ENCODE measurements at regions not wholly inside any gene's neighbourhood (a gene's known extent, or its start where the extent isn't known, plus 50 kb on each side); places are given as distances from the start of the nearest gene placed in this dataset.

GRCh38 chr14:82647088-82647810 lies 1113.6 kb upstream of the SEL1L start:
- TF ChIP-seq SMAD4 (CRISPR knock-in tag; IDR thresholded peaks at IDR 0.05) (no peak), RORB (CRISPR knock-in tag; IDR thresholded peaks at IDR 0.05) (no peak), ZNF396 (CRISPR knock-in tag; IDR thresholded peaks at IDR 0.05; ENCODE audit: borderline replicate concordance) (no peak), NFE2L1 (CRISPR knock-in tag; IDR thresholded peaks at IDR 0.05) (no peak), CREM (CRISPR knock-in tag; IDR thresholded peaks at IDR 0.05) (no peak), USF2 (CRISPR knock-in tag; IDR thresholded peaks at IDR 0.05) (no peak), FOXK1 (CRISPR knock-in tag; IDR thresholded peaks at IDR 0.05) (no peak), ZSCAN18 (CRISPR knock-in tag; IDR thresholded peaks at IDR 0.05) (no peak), CDX4 (CRISPR knock-in tag; IDR thresholded peaks at IDR 0.05; ENCODE audit: borderline replicate concordance) (no peak), ZBTB21 (CRISPR knock-in tag; IDR thresholded peaks at IDR 0.05; ENCODE audit: borderline replicate concordance) (no peak), NFYB (CRISPR knock-in tag; conservative IDR thresholded peaks at IDR 0.05; ENCODE audit: low read depth) (no peak)
- Mint-ChIP-seq H3K4me1 (peaks cover 2% of the 10 kb centered on the region; the same call in 1 of the 2 replicates), H3K4me3 (no peak overlapping the region), H3K27me3 (ENCODE audit: low read depth) (no peaks in the 10 kb centered on the region), H3K36me3 (0 out of 2 replicates have a peak, but pooled peaks cover 7% of the 10 kb centered on the region), H3K9me3 (peaks cover 11% of the 10 kb centered on the region), H3K27ac (no peak overlapping the region)
- DNase-seq (ENCODE audit: low spot score) (no peak), ATAC-seq (no peak)
- POLR2A ChIA-PET, result no interaction called here
- CTCF ChIA-PET, result no interaction called here

DNA sequence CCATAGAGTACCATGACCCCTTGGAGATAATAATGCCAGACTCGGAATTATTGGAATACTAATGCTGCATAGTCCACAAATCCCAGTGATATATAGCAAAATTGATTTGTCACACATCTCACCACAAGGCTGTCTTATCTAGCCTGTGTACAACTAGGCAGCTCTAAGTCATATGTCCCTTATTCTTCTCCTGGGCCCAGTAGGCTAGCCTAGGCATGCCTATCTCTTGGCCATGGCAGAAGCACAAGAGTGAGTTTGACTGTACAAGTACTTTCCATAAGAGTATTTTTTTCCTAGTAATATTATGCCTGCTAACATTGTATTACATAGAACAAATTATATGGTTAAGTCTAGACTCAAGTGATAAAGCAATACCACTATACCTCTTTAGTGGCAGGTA lies 1122.1 kb upstream of the SEL1L start:
- H3K9me3 Mint-ChIP-seq, result peaks cover 7% of the 10 kb centered on the region
- no peaks in the 10 kb centered on the region for H3K27me3 Mint-ChIP-seq (ENCODE audit: low read depth)

GRCh38 chr14:82657186-82657675 lies 1123.6 kb upstream of the SEL1L start:
- POLR2A ChIA-PET, result no interaction called here
- H3K4me3 Mint-ChIP-seq, result no peak overlapping the region
- CTCF ChIA-PET, result no interaction called here
- TF ChIP-seq NFATC4 (CRISPR knock-in tag; IDR thresholded peaks at IDR 0.05), result no peak
- TF ChIP-seq RORB (CRISPR knock-in tag; IDR thresholded peaks at IDR 0.05), result no peak
- TF ChIP-seq, protein P1, sequence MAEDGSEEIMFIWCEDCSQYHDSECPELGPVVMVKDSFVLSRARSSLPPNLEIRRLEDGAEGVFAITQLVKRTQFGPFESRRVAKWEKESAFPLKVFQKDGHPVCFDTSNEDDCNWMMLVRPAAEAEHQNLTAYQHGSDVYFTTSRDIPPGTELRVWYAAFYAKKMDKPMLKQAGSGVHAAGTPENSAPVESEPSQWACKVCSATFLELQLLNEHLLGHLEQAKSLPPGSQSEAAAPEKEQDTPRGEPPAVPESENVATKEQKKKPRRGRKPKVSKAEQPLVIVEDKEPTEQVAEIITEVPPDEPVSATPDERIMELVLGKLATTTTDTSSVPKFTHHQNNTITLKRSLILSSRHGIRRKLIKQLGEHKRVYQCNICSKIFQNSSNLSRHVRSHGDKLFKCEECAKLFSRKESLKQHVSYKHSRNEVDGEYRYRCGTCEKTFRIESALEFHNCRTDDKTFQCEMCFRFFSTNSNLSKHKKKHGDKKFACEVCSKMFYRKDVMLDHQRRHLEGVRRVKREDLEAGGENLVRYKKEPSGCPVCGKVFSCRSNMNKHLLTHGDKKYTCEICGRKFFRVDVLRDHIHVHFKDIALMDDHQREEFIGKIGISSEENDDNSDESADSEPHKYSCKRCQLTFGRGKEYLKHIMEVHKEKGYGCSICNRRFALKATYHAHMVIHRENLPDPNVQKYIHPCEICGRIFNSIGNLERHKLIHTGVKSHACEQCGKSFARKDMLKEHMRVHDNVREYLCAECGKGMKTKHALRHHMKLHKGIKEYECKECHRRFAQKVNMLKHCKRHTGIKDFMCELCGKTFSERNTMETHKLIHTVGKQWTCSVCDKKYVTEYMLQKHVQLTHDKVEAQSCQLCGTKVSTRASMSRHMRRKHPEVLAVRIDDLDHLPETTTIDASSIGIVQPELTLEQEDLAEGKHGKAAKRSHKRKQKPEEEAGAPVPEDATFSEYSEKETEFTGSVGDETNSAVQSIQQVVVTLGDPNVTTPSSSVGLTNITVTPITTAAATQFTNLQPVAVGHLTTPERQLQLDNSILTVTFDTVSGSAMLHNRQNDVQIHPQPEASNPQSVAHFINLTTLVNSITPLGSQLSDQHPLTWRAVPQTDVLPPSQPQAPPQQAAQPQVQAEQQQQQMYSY (CRISPR knock-in tag; IDR thresholded peaks at IDR 0.05), result no peak
- TF ChIP-seq, protein P2, sequence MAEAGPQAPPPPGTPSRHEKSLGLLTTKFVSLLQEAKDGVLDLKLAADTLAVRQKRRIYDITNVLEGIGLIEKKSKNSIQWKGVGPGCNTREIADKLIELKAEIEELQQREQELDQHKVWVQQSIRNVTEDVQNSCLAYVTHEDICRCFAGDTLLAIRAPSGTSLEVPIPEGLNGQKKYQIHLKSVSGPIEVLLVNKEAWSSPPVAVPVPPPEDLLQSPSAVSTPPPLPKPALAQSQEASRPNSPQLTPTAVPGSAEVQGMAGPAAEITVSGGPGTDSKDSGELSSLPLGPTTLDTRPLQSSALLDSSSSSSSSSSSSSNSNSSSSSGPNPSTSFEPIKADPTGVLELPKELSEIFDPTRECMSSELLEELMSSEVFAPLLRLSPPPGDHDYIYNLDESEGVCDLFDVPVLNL (CRISPR knock-in tag; IDR thresholded peaks at IDR 0.05; ENCODE audit: borderline replicate concordance, low read depth), result no peak
- TF ChIP-seq FOXK1 (CRISPR knock-in tag; IDR thresholded peaks at IDR 0.05), result no peak
- TF ChIP-seq ZNF671 (CRISPR knock-in tag; IDR thresholded peaks at IDR 0.05), result no peak
- no peak for TF ChIP-seq ZNF532 (CRISPR knock-in tag; IDR thresholded peaks at IDR 0.05; ENCODE audit: borderline replicate concordance)
- TF ChIP-seq, protein P3, sequence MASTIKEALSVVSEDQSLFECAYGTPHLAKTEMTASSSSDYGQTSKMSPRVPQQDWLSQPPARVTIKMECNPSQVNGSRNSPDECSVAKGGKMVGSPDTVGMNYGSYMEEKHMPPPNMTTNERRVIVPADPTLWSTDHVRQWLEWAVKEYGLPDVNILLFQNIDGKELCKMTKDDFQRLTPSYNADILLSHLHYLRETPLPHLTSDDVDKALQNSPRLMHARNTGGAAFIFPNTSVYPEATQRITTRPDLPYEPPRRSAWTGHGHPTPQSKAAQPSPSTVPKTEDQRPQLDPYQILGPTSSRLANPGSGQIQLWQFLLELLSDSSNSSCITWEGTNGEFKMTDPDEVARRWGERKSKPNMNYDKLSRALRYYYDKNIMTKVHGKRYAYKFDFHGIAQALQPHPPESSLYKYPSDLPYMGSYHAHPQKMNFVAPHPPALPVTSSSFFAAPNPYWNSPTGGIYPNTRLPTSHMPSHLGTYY (CRISPR knock-in tag; IDR thresholded peaks at IDR 0.05), result no peak

More for the DNA sequence above, 1122.1 kb upstream of the SEL1L start:
- H3K36me3 Mint-ChIP-seq, result 0 out of 2 replicates have a peak, but pooled peaks cover 7% of the 10 kb centered on the region
- H3K27ac Mint-ChIP-seq, result no peak overlapping the region
- no peaks in the 10 kb centered on the region for H3K4me1 Mint-ChIP-seq
- no peak for TF ChIP-seq ZNF396 (CRISPR knock-in tag; IDR thresholded peaks at IDR 0.05; ENCODE audit: borderline replicate concordance)
- no peak for TF ChIP-seq PRRX2 (CRISPR knock-in tag; IDR thresholded peaks at IDR 0.05)
- H3K4me3 Mint-ChIP-seq, result no peak overlapping the region
- DNase-seq (ENCODE audit: low spot score) (no peak), ATAC-seq (no peak)
- ChIA-PET POLR2A (no interaction called here), CTCF (no interaction called here)

More at GRCh38 chr14:82657186-82657675, 1123.6 kb upstream of the SEL1L start:
- DNase-seq (ENCODE audit: low spot score) (no peak), ATAC-seq (no peak)
- Mint-ChIP-seq H3K9me3 (no peaks in the 10 kb centered on the region), H3K4me1 (no peaks in the 10 kb centered on the region), H3K27ac (no peak overlapping the region), H3K27me3 (ENCODE audit: low read depth) (no peaks in the 10 kb centered on the region), H3K36me3 (no peaks in the 10 kb centered on the region)

All from WTC11 (cell line).